ENCODE measurements at regions not wholly inside any gene's neighbourhood (a gene's known extent, or its start where the extent isn't known, plus 50 kb on each side); places are given as distances from the start of the nearest gene placed in this dataset.

GRCh38 chr11:62018981-62019664 lies 51.7 kb upstream of the FTH1 start:
- TF ChIP-seq CTCF (IDR thresholded peaks at IDR 0.05) (no peak), POLR2A (IDR thresholded peaks at IDR 0.05) (no peak)
